ENCODE measurements at regions not wholly inside any gene's neighbourhood (a gene's known extent, or its start where the extent isn't known, plus 50 kb on each side); places are given as distances from the start of the nearest gene placed in this dataset.

GRCh38 chr3:62981962-62982361 is 106.7 kb upstream of the CADPS start:
- TF ChIP-seq REST (IDR thresholded peaks at IDR 0.05; ENCODE audit: insufficient read depth in 1 of 2, low read depth in 2 of 2, low read length in 2 of 2) (no peak), SIN3A (IDR thresholded peaks at IDR 0.05; ENCODE audit: borderline replicate concordance, insufficient read depth, low read length) (no peak), TAF1 (IDR thresholded peaks at IDR 0.05; ENCODE audit: borderline replicate concordance, insufficient read depth, low read length) (no peak), FOXP2 (optimal IDR thresholded peaks at IDR 0.05; ENCODE audit: borderline replicate concordance, extremely low read depth, extremely low read length, insufficient read depth) (no peak), POLR2AphosphoS5 (IDR thresholded peaks at IDR 0.05; ENCODE audit: low read depth, low read length) (no peak)

- TF ChIP-seq SIN3A (IDR thresholded peaks at IDR 0.05; ENCODE audit: borderline replicate concordance, insufficient read depth, low read length) (no peak), REST (IDR thresholded peaks at IDR 0.05; ENCODE audit: insufficient read depth in 1 of 2, low read depth in 2 of 2, low read length in 2 of 2) (no peak), POLR2AphosphoS5 (IDR thresholded peaks at IDR 0.05; ENCODE audit: low read depth, low read length) (no peak), FOXP2 (optimal IDR thresholded peaks at IDR 0.05; ENCODE audit: borderline replicate concordance, extremely low read depth, extremely low read length, insufficient read depth) (no peak), TAF1 (IDR thresholded peaks at IDR 0.05; ENCODE audit: borderline replicate concordance, insufficient read depth, low read length) (no peak)
Measured at GRCh38 chr3:62982795-62983455, 107.7 kb upstream of the CADPS start.

- TF ChIP-seq SIN3A (IDR thresholded peaks at IDR 0.05; ENCODE audit: borderline replicate concordance, insufficient read depth, low read length) (no peak), REST (IDR thresholded peaks at IDR 0.05; ENCODE audit: insufficient read depth in 1 of 2, low read depth in 2 of 2, low read length in 2 of 2) (no peak), POLR2AphosphoS5 (IDR thresholded peaks at IDR 0.05; ENCODE audit: low read depth, low read length) (no peak), FOXP2 (optimal IDR thresholded peaks at IDR 0.05; ENCODE audit: borderline replicate concordance, extremely low read depth, extremely low read length, insufficient read depth) (no peak), TAF1 (IDR thresholded peaks at IDR 0.05; ENCODE audit: borderline replicate concordance, insufficient read depth, low read length) (no peak)
Measured at GRCh38 chr3:62986061-62986460, 110.8 kb upstream of the CADPS start.

GRCh38 chr3:62987721-62988120 is 112.5 kb upstream of the CADPS start:
- TF ChIP-seq FOXP2 (optimal IDR thresholded peaks at IDR 0.05; ENCODE audit: borderline replicate concordance, extremely low read depth, extremely low read length, insufficient read depth) (no peak), SIN3A (IDR thresholded peaks at IDR 0.05; ENCODE audit: borderline replicate concordance, insufficient read depth, low read length) (no peak), TAF1 (IDR thresholded peaks at IDR 0.05; ENCODE audit: borderline replicate concordance, insufficient read depth, low read length) (no peak)

- TF ChIP-seq POLR2AphosphoS5 (IDR thresholded peaks at IDR 0.05; ENCODE audit: low read depth, low read length), result no peak
- TF ChIP-seq SIN3A (IDR thresholded peaks at IDR 0.05; ENCODE audit: borderline replicate concordance, insufficient read depth, low read length), result no peak
- TF ChIP-seq REST (IDR thresholded peaks at IDR 0.05; ENCODE audit: insufficient read depth in 1 of 2, low read depth in 2 of 2, low read length in 2 of 2), result no peak
- TF ChIP-seq FOXP2 (optimal IDR thresholded peaks at IDR 0.05; ENCODE audit: borderline replicate concordance, extremely low read depth, extremely low read length, insufficient read depth), result no peak
- no peak for TF ChIP-seq TAF1 (IDR thresholded peaks at IDR 0.05; ENCODE audit: borderline replicate concordance, insufficient read depth, low read length)
Measured at GRCh38 chr3:62990704-62991413, 115.6 kb upstream of the CADPS start.
